Testis (tissue), 2 donors: ENCODE measurements at regions not wholly inside any gene's neighbourhood (a gene's known extent, or its start where the extent isn't known, plus 50 kb on each side); places are given as distances from the start of the nearest gene placed in this dataset.

Experiments
- DNase-seq: peaks from one replicate; pipeline ENCODE4 v3.0.0-alpha.2; 2019
- H3K27ac ChIP-seq, 2 donors: fragments of 200-600 bp; sonication (generic); one replicate each; pipeline ENCODE4 v1.5.1; 2019
- H3K27me3 ChIP-seq: fragments of 200-600 bp; sonication (generic); one replicate; pipeline ENCODE4 v1.5.1; 2019
- H3K36me3 ChIP-seq: fragments of 200-600 bp; sonication (generic); one replicate; pipeline ENCODE4 v1.5.1; 2017; ENCODE audit warnings: low read depth; ENCODE audit errors: missing control alignments
- H3K4me1 ChIP-seq: fragments of 200-600 bp; sonication (generic); one replicate; pipeline ENCODE4 v1.5.1; 2019
- H3K4me3 ChIP-seq, 2 donors: fragments of 200-600 bp; sonication (generic); one replicate each; pipeline ENCODE4 v1.5.1; 2017 to 2019
- H3K9me3 ChIP-seq: fragments of 200-600 bp; sonication (generic); one replicate; pipeline ENCODE4 v1.5.1; 2017
- POLR2A ChIP-seq: fragments of 450-650 bp; IDR thresholded peaks from one replicate; pipeline ENCODE4 v1.6.1; 2017; ENCODE audit warnings: antibody characterized with exemption, mild to moderate bottlenecking, moderate library complexity
- WGBS, 2 donors: methylation state at CpG; one replicate each; pipeline ENCODE4 v1.1.5; 2018; 5-methylcytosine and 5-hydroxymethylcytosine counted together
- intact Hi-C: fragments of 100-400 bp; cut with DNase I; formaldehyde crosslinking; loops from one replicate; pipeline ENCODE4 v1.15.1; 2023; ENCODE audit warnings: low total_unique reads
- TF ChIP-seq, protein P1 (sequence below), 3 experiments: fragments of 450-650 bp in 2 of 3; fragments of 200-600 bp in 1 of 3; sonication (generic) in 1 of 3; IDR thresholded peaks; one replicate each; pipeline ENCODE4 v1.5.1; 2016 to 2019; ENCODE audit warnings: antibody characterized with exemption in 3 of 3, mild to moderate bottlenecking in 2 of 3, moderate library complexity in 1 of 3

DNA sequence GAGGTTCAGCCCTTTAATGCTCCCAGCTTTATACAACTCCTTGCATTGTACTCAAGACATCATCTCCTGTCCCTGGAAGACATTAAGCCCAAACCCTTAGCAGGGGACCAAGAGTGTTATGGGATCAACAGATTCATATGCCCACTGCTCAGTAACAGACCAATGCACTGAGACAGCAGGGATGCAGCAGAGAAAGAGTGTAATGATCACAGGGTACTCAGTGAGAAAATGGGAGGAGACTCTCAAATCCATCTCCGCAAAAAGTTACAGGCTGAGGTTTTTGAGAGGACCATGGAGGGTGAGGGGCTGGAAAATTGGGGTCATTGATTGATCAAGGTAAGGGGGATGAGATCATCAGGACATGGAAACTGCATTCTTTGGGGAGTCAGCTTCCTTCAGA lies 96.2 kb downstream of the MATN1 start:
- Histone ChIP-seq H3K27ac (no peak overlapping the region), H3K9me3 (no peaks in the 10 kb centered on the region), H3K27me3 (no peaks in the 10 kb centered on the region), H3K4me3 (no peak overlapping the region), H3K36me3 (no peaks in the 10 kb centered on the region), H3K4me1 (no peaks in the 10 kb centered on the region)
- TF ChIP-seq POLR2A, result no peak
- TF ChIP-seq, protein P1, sequence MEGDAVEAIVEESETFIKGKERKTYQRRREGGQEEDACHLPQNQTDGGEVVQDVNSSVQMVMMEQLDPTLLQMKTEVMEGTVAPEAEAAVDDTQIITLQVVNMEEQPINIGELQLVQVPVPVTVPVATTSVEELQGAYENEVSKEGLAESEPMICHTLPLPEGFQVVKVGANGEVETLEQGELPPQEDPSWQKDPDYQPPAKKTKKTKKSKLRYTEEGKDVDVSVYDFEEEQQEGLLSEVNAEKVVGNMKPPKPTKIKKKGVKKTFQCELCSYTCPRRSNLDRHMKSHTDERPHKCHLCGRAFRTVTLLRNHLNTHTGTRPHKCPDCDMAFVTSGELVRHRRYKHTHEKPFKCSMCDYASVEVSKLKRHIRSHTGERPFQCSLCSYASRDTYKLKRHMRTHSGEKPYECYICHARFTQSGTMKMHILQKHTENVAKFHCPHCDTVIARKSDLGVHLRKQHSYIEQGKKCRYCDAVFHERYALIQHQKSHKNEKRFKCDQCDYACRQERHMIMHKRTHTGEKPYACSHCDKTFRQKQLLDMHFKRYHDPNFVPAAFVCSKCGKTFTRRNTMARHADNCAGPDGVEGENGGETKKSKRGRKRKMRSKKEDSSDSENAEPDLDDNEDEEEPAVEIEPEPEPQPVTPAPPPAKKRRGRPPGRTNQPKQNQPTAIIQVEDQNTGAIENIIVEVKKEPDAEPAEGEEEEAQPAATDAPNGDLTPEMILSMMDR (IDR thresholded peaks at IDR 0.05), result no peak
- 73 to 86% methylated on average over 1 of the region's 1 CpG for WGBS, 2 donors
- DNase-seq, result no peak
- intact Hi-C loops, result no loop called here

DNA sequence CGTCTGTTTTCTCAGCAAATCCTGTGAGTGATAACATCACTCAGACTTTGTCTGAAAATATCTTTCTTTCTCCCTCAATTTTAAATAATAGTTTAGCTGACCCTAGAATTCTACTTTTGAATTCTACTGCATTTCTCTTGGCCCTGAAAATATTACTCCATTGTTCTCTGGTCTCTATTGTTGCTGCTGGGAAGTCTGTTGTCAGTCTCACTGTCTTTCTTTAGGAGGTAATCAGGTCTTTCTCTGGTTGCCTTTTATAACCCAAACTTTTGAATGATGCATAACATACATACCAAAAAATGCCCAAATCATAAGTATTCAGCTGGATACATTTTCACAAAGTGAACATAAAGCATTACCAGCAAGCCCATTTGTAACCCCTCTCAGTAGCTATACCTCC lies 100.0 kb downstream of the MATN1 start:
- intact Hi-C loops, result no loop called here
- no peak for DNase-seq
- Histone ChIP-seq H3K4me1 (no peaks in the 10 kb centered on the region), H3K4me3 (no peak overlapping the region), H3K9me3 (no peaks in the 10 kb centered on the region), H3K27ac (no peak overlapping the region), H3K36me3 (no peaks in the 10 kb centered on the region), H3K27me3 (no peaks in the 10 kb centered on the region)
- TF ChIP-seq, protein P1 (IDR thresholded peaks at IDR 0.05), result no peak
- no peak for TF ChIP-seq POLR2A
- 97 to 100% methylated on average over 1 of the region's 1 CpG for WGBS, 2 donors

DNA sequence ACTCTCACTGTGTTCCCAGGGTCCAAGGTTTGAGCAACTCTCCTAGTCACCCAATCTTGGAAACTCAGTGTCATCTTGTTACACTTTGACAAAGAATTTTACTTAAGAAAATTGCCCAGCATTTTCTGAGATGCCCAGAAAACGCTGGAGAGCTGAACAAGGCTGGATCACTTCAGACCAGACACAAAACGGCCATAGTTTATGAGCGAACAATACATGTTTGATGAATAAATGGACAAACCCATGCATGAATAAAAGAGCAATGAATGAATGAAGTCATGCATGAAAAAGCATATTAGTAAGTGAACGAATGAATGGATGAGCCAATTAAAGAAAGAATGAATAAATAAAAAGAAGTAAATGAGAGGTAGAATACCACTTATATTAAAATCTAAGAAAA lies 103.8 kb downstream of the MATN1 start:
- Histone ChIP-seq H3K4me3 (no peak overlapping the region), H3K36me3 (no peaks in the 10 kb centered on the region), H3K4me1 (no peaks in the 10 kb centered on the region), H3K9me3 (no peaks in the 10 kb centered on the region), H3K27me3 (no peaks in the 10 kb centered on the region), H3K27ac (no peak overlapping the region)
- no peak for DNase-seq
- intact Hi-C loops, result no loop called here
- 81 to 87% methylated on average over 4 of the region's 4 CpGs for WGBS, 2 donors
- TF ChIP-seq, protein P1 (IDR thresholded peaks at IDR 0.05), result no peak
- no peak for TF ChIP-seq POLR2A

DNA sequence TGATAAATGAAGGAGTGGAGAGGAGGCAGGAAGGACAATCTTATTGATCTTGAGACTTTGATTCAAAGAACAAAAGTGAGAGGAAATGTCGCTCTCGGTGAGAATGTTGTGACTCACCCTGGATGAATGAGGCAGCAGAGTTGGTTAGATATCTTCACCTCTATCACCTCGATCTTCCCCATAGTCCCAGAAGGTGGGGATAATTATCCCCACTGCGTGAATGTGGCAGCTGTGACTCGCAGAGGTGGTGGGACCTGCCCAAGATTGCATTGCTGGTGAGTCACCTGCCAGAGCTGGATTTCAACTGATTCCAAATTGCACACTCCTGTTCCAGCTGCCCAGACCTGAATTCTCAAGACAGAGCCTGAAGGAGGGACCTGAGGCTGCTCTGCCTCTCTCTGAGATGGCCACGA lies 105.0 kb downstream of the MATN1 start:
- Histone ChIP-seq H3K4me3 (no peak overlapping the region), H3K27ac (no peak overlapping the region), H3K9me3 (no peaks in the 10 kb centered on the region), H3K36me3 (no peaks in the 10 kb centered on the region), H3K27me3 (no peaks in the 10 kb centered on the region), H3K4me1 (no peaks in the 10 kb centered on the region)
- no peak for DNase-seq
- TF ChIP-seq, protein P1 (IDR thresholded peaks at IDR 0.05), result no peak
- no peak for TF ChIP-seq POLR2A
- intact Hi-C loops, result no loop called here
- 78 to 89% methylated on average over 6 of the region's 6 CpGs for WGBS, 2 donors

DNA sequence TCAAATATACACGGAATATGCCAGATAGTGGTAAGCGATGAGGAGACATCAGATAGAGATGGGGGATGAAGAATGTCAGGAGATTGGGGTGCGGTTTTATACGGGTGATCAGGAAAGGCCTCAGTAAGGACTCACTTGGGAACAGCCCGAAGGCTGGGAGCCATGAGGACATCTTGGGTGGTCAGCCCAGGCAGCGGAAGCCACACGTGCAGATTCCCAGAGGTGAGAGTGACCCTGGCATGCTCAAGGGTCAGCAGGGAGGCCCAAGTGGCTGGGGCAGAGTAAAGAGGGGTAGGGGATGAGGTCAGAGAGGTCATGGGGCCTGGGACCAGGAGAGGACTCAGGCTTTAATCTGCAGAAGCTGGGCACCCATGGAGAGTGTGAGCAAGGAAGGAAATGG lies 106.6 kb downstream of the MATN1 start:
- Histone ChIP-seq H3K9me3 (no peaks in the 10 kb centered on the region), H3K36me3 (no peaks in the 10 kb centered on the region), H3K4me1 (no peaks in the 10 kb centered on the region), H3K4me3 (no peak overlapping the region), H3K27me3 (no peaks in the 10 kb centered on the region), H3K27ac (no peak overlapping the region)
- 83 to 85% methylated on average over 7 of the region's 7 CpGs for WGBS, 2 donors
- intact Hi-C loops, result no loop called here
- TF ChIP-seq, protein P1 (IDR thresholded peaks at IDR 0.05), result no peak
- no peak for TF ChIP-seq POLR2A
- DNase-seq, result no peak
